ENCODE measurements at regions not wholly inside any gene's neighbourhood (a gene's known extent, or its start where the extent isn't known, plus 50 kb on each side); places are given as distances from the start of the nearest gene placed in this dataset.

DNA sequence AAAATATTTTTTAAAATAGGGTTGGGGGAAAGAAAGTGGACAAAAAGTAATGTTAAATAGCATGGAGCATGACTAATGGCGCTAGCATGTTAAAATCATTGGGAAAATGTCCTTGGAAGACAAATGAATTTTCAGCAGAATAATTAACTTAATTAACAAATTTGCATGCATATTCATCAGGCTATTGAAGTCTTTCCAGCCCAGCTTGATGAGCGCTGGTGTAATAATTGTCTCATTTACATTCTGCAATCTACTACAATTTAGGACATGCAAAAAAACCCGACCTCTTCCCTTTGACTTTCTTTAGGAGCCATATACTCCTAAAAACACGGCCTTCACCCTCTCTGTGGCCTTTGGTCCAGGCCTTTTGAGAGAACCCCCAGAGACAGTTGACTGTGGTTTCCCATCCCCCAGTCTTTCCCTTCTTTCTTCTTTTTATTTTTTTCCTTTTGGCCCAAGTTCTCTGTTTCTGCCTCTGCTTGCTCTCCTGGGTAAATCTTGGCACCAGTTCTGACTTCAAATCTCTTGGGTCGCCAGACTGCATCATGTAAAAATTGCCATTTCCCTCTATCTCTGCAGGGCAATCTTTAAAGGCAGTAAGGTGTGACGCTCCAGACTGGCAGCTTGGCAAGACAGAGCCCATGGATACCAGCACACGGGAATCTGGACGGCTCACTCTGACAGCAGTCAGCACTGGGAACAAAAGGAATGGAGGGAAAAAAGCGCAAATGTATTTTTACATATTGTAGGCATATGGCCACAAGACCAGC, 105.5 kb downstream of the NEUROD6 start:
- intact Hi-C loops (cut with micrococcal nuclease; ENCODE audit: unreplicated experiment): no loop called here
- no peak for DNase-seq
- BruUV-seq (replicated peaks): no TSS peak
- TF ChIP-seq CTCF (IDR thresholded peaks at IDR 0.05; ENCODE audit: unreplicated experiment): no peak
- H3K27me3 Mint-ChIP-seq (ENCODE audit: unreplicated experiment): peaks cover 92% of the 10 kb centered on the region
- no peak overlapping the region for H3K27ac Mint-ChIP-seq (ENCODE audit: unreplicated experiment)
- CTCF ChIA-PET: interaction anchor here (0.5 kb wide), 1 partner anchor 841 kb away, joined by 3 read pairs; no protein-coding TSS in a partner anchor
- no peak overlapping the region for H3K4me3 Mint-ChIP-seq (ENCODE audit: low read depth, unreplicated experiment)
- no peaks in the 10 kb centered on the region for H3K36me3 Mint-ChIP-seq (ENCODE audit: insufficient read depth, unreplicated experiment)
- no peaks in the 10 kb centered on the region for H3K9me3 Mint-ChIP-seq (ENCODE audit: low read depth, unreplicated experiment)
- H3K4me1 Mint-ChIP-seq (ENCODE audit: low read depth, unreplicated experiment): no peaks in the 10 kb centered on the region

GRCh38 chr7:31228957-31229356, 111.6 kb downstream of the NEUROD6 start:
- H3K4me1 Mint-ChIP-seq (ENCODE audit: low read depth, unreplicated experiment): no peaks in the 10 kb centered on the region
- CTCF ChIA-PET: no interaction called here
- H3K9me3 Mint-ChIP-seq (ENCODE audit: low read depth, unreplicated experiment): no peaks in the 10 kb centered on the region
- no TSS peak for BruUV-seq (replicated peaks)
- no peak overlapping the region for H3K27ac Mint-ChIP-seq (ENCODE audit: unreplicated experiment)
- no peak overlapping the region for H3K4me3 Mint-ChIP-seq (ENCODE audit: low read depth, unreplicated experiment)
- DNase-seq: no peak
- intact Hi-C loops (cut with micrococcal nuclease; ENCODE audit: unreplicated experiment): no loop called here
- peaks cover 99% of the 10 kb centered on the region for H3K27me3 Mint-ChIP-seq (ENCODE audit: unreplicated experiment)
- no peaks in the 10 kb centered on the region for H3K36me3 Mint-ChIP-seq (ENCODE audit: insufficient read depth, unreplicated experiment)
- no peak for TF ChIP-seq CTCF (IDR thresholded peaks at IDR 0.05; ENCODE audit: unreplicated experiment)

DNA sequence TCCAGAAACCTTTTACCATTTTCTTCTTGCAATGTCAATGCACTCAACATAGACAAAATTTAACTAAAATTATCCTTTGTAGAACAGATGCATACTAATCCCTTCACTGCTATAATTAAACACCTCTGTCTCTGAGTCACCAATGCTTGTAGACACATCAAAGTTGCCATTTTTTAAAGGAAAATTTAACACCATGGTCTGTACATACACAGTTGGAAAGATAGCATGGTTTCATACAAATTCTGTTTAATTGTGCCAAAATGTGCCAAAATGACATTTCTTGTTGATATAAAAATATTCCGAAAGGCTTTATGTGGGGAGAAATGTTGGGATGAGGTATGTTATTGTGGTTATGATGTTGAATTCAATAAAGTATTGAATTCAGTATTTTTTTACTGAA, 125.8 kb downstream of the NEUROD6 start:
- no peak for DNase-seq
- no TSS peak for BruUV-seq (replicated peaks)
- Mint-ChIP-seq H3K9me3 (ENCODE audit: low read depth, unreplicated experiment) (no peaks in the 10 kb centered on the region), H3K27me3 (ENCODE audit: unreplicated experiment) (peaks cover 75% of the 10 kb centered on the region), H3K4me3 (ENCODE audit: low read depth, unreplicated experiment) (no peak overlapping the region), H3K4me1 (ENCODE audit: low read depth, unreplicated experiment) (no peaks in the 10 kb centered on the region), H3K36me3 (ENCODE audit: insufficient read depth, unreplicated experiment) (no peaks in the 10 kb centered on the region), H3K27ac (ENCODE audit: unreplicated experiment) (no peak overlapping the region)
- CTCF ChIA-PET: no interaction called here
- intact Hi-C loops (cut with micrococcal nuclease; ENCODE audit: unreplicated experiment): no loop called here
- no peak for TF ChIP-seq CTCF (IDR thresholded peaks at IDR 0.05; ENCODE audit: unreplicated experiment)

- no peaks in the 10 kb centered on the region for H3K36me3 Mint-ChIP-seq (ENCODE audit: insufficient read depth, unreplicated experiment)
- no peak overlapping the region for H3K27ac Mint-ChIP-seq (ENCODE audit: unreplicated experiment)
- no peaks in the 10 kb centered on the region for H3K9me3 Mint-ChIP-seq (ENCODE audit: low read depth, unreplicated experiment)
- no peak overlapping the region for H3K4me3 Mint-ChIP-seq (ENCODE audit: low read depth, unreplicated experiment)
- H3K4me1 Mint-ChIP-seq (ENCODE audit: low read depth, unreplicated experiment): no peaks in the 10 kb centered on the region
- no TSS peak for BruUV-seq (replicated peaks)
- intact Hi-C loops (cut with micrococcal nuclease; ENCODE audit: unreplicated experiment): no loop called here
- H3K27me3 Mint-ChIP-seq (ENCODE audit: unreplicated experiment): peaks cover 82% of the 10 kb centered on the region
- CTCF ChIA-PET: no interaction called here
- TF ChIP-seq CTCF (IDR thresholded peaks at IDR 0.05; ENCODE audit: unreplicated experiment): no peak
- no peak for DNase-seq
Observed at GRCh38 chr7:31211281-31211680, 129.2 kb downstream of the NEUROD6 start.
